Transverse colon (tissue), 4 donors: ENCODE measurements at regions not wholly inside any gene's neighbourhood (a gene's known extent, or its start where the extent isn't known, plus 50 kb on each side); places are given as distances from the start of the nearest gene placed in this dataset.
"Not testable (repeated sequence)": the region's sequence is repeated elsewhere in the genome, so short reads cannot be mapped to it uniquely, and the experiment has no call there.

Source experiments
- DNase-seq: peaks from one replicate; pipeline ENCODE4 v3.0.0-alpha.2; 2019
- H3K27ac ChIP-seq, 4 donors: fragments of 200-600 bp; sonication (generic); 2 replicates each; pipeline ENCODE4 v1.5.1; 2016 to 2018; ENCODE audit warnings: inconsistent platforms in 4 of 4
- H3K27me3 ChIP-seq: fragments of 200-600 bp; sonication (generic); 2 replicates; pipeline ENCODE4 v1.5.1; 2017; ENCODE audit warnings: inconsistent platforms
- H3K36me3 ChIP-seq, 4 donors: fragments of 200-600 bp; sonication (generic); 2 replicates each; pipeline ENCODE4 v1.5.1; 2017 to 2019; ENCODE audit warnings: inconsistent platforms in 4 of 4
- H3K4me1 ChIP-seq, 4 donors: fragments of 200-600 bp; sonication (generic); 2 replicates each; pipeline ENCODE4 v1.5.1; 2017 to 2020; ENCODE audit warnings: inconsistent platforms in 4 of 4
- H3K4me3 ChIP-seq, 4 donors: fragments of 200-600 bp; sonication (generic); 1 replicate in 1 of 4; 2 replicates in 3 of 4; pipeline versions ENCODE4 v1.5.1 to v1.6.1; 2017 to 2019; ENCODE audit warnings: inconsistent platforms in 4 of 4
- H3K9me3 ChIP-seq, 2 donors: fragments of 200-600 bp; sonication (generic); 2 replicates each; pipeline ENCODE4 v1.5.1; 2017 to 2019; ENCODE audit warnings: inconsistent platforms in 2 of 2
- CTCF ChIP-seq, 5 experiments: fragments of 200-600 bp in 3 of 5; fragments of 450-650 bp in 2 of 5; sonication (generic) in 3 of 5; IDR thresholded peaks; 1 replicate in 2 of 5; 2 replicates in 3 of 5; pipeline ENCODE4 v1.5.1; 2016 to 2017; ENCODE audit warnings: antibody characterized with exemption in 5 of 5, inconsistent platforms in 3 of 5, mild to moderate bottlenecking in 2 of 5, moderate library complexity in 1 of 5
- EP300 ChIP-seq: sonication (generic); formaldehyde crosslinking; IDR thresholded peaks from one replicate; pipeline ENCODE4 v1.6.1; 2017; ENCODE audit warnings: antibody characterized with exemption, low read depth
- POLR2A ChIP-seq: fragments of 450-650 bp; IDR thresholded peaks from one replicate; pipeline ENCODE4 v1.6.1; 2016; ENCODE audit warnings: antibody characterized with exemption, mild to moderate bottlenecking, moderate library complexity
- POLR2AphosphoS5 ChIP-seq, 3 donors: sonication (generic); formaldehyde crosslinking; IDR thresholded peaks; one replicate each; pipeline ENCODE4 v1.6.1; 2016; ENCODE audit warnings: antibody characterized with exemption in 3 of 3
- WGBS, 2 donors: methylation state at CpG; one replicate each; pipeline ENCODE4 v1.1.5; 2018; ENCODE audit warnings: low coverage in 1 of 2; 5-methylcytosine and 5-hydroxymethylcytosine counted together
- in situ Hi-C, 4 donors: fragments of 200-750 bp; cut with MboI; loops; one replicate each; pipeline versions ENCODE4 v1.15.0 to v1.15.1; 2017; ENCODE audit warnings: low sequenced_read_pairs in 3 of 4, low pct_ligation_motif_present in 1 of 4, low pct_unique_long_range_greater_than_20kb in 1 of 4
- intact Hi-C: fragments of 100-400 bp; cut with DNase I; formaldehyde crosslinking; loops from one replicate; pipeline ENCODE4 v1.15.1; 2023; ENCODE audit warnings: low total_unique reads

- H3K4me1 ChIP-seq = no peaks in the 10 kb centered on the region
- WGBS, 2 donors = 47 to 54% methylated on average over 3 to 4 of the region's 4 CpGs
- TF ChIP-seq POLR2AphosphoS5 (IDR thresholded peaks at IDR 0.05) (no peak), CTCF (IDR thresholded peaks at IDR 0.05) (no peak), POLR2A (no peak), EP300 (no peak)
- no peak overlapping the region for H3K27ac ChIP-seq
- no peaks in the 10 kb centered on the region for H3K27me3 ChIP-seq
- in situ Hi-C loops (no loop called here), intact Hi-C loops (no loop called here)
- H3K4me3 ChIP-seq = no peak overlapping the region
- DNase-seq = no peak
- H3K9me3 ChIP-seq = no peaks in the 10 kb centered on the region
- H3K36me3 ChIP-seq = no peaks in the 10 kb centered on the region
Observed at GRCh38 chr4:52202251-52202779, 151.2 kb downstream of the SPATA18 start.

GRCh38 chr4:52202931-52203330 lies 151.8 kb downstream of the SPATA18 start:
- no peaks in the 10 kb centered on the region for H3K4me1 ChIP-seq
- WGBS, 2 donors = 33 to 71% methylated on average over 1 of the region's 1 CpG
- no peaks in the 10 kb centered on the region for H3K36me3 ChIP-seq
- intact Hi-C loops = no loop called here
- no peaks in the 10 kb centered on the region for H3K9me3 ChIP-seq
- no peak overlapping the region for H3K27ac ChIP-seq
- in situ Hi-C loops = no loop called here
- H3K4me3 ChIP-seq = no peak overlapping the region
- DNase-seq = no peak
- H3K27me3 ChIP-seq = no peaks in the 10 kb centered on the region
- no peak for TF ChIP-seq POLR2AphosphoS5 (IDR thresholded peaks at IDR 0.05)
- TF ChIP-seq CTCF (IDR thresholded peaks at IDR 0.05) = no peak
- no peak for TF ChIP-seq POLR2A
- no peak for TF ChIP-seq EP300

- Histone ChIP-seq H3K27ac (no peak overlapping the region), H3K4me3 (no peak overlapping the region), H3K36me3 (no peaks in the 10 kb centered on the region), H3K9me3 (no peaks in the 10 kb centered on the region), H3K27me3 (no peaks in the 10 kb centered on the region), H3K4me1 (no peaks in the 10 kb centered on the region)
- intact Hi-C loops = no loop called here
- 65 to 86% methylated on average over 1 of the region's 1 CpG for WGBS, 2 donors
- TF ChIP-seq CTCF (IDR thresholded peaks at IDR 0.05) = no peak
- no peak for TF ChIP-seq POLR2AphosphoS5 (IDR thresholded peaks at IDR 0.05)
- no peak for TF ChIP-seq EP300
- no peak for TF ChIP-seq POLR2A
- in situ Hi-C loops = no loop called here
- DNase-seq = no peak
Observed at GRCh38 chr4:52203351-52203750, 152.2 kb downstream of the SPATA18 start.

GRCh38 chr4:52204921-52205320 lies 153.8 kb downstream of the SPATA18 start:
- TF ChIP-seq POLR2A (no peak), EP300 (no peak), CTCF (IDR thresholded peaks at IDR 0.05) (no peak), POLR2AphosphoS5 (IDR thresholded peaks at IDR 0.05) (no peak)
- Histone ChIP-seq H3K27ac (no peak overlapping the region), H3K4me3 (no peak overlapping the region), H3K36me3 (no peaks in the 10 kb centered on the region), H3K9me3 (no peaks in the 10 kb centered on the region), H3K4me1 (no peaks in the 10 kb centered on the region), H3K27me3 (no peaks in the 10 kb centered on the region)
- WGBS, 2 donors = 76 to 90% methylated on average over 3 of the region's 3 CpGs
- in situ Hi-C loops (no loop called here), intact Hi-C loops (no loop called here)
- no peak for DNase-seq

- H3K36me3 ChIP-seq, H3K4me1 ChIP-seq, H3K4me3 ChIP-seq, H3K27ac ChIP-seq, intact Hi-C loops, in situ Hi-C loops, DNase-seq, H3K27me3 ChIP-seq, H3K9me3 ChIP-seq: not testable (repeated sequence)
- 79% methylated on average over 4 of the region's 4 CpGs; no CpG with 5 or more reads in 1 of the 2 donors for WGBS, 2 donors
Observed at GRCh38 chr4:52207146-52207545, 156.0 kb downstream of the SPATA18 start.
